ENCODE measurements at regions not wholly inside any gene's neighbourhood (a gene's known extent, or its start where the extent isn't known, plus 50 kb on each side); places are given as distances from the start of the nearest gene placed in this dataset.

DNA sequence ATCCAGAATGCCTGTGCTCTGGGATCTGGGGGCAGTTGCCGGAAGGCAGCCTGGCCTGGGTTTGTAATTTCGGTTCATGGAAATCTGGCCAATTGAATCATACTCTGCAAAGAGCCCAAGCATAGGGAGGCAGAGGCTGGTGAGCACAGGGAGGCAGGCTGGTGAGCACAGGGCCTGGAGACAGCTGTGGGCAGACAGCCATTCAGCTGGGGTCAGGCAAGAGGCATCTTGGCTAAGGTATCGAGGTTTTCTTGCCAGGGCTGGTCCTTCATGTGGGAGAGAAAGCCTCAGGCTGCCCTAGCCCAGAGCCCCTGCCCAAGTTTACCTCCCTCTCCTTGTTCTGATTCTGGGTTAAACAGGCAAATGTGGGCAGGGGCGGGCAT is 63.7 kb upstream of the BAIAP2L1 start:
- no peak for DNase-seq (ENCODE audit: low read depth in 2 of 2)

- DNase-seq (ENCODE audit: low read depth in 2 of 2), result no peak
These were observed 63.1 kb upstream of the BAIAP2L1 start for GRCh38 chr7:98463837-98464557.

- no peak for DNase-seq (ENCODE audit: low read depth in 2 of 2)
These were observed 62.2 kb upstream of the BAIAP2L1 start for GRCh38 chr7:98462911-98463633.

DNA sequence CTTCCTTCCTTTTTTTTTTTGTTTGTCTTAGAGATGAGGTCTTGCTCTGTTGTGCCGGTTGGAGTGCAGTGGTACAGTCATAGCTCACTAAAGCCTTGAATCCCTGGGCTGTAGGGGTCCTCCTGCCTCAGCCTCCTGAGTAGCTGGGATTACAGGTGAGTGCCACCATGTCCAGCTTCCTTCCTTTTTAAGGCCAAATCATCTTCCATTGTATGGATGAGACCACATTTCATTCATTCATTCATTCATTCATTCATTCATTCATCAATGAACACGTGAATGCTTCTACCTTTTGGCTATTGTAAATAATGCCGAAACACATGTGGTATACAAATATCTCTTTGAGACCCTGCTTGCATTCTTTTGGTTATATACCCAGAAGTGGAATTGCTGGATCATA is 60.0 kb upstream of the BAIAP2L1 start:
- no peak for DNase-seq (ENCODE audit: low read depth in 2 of 2)

DNA sequence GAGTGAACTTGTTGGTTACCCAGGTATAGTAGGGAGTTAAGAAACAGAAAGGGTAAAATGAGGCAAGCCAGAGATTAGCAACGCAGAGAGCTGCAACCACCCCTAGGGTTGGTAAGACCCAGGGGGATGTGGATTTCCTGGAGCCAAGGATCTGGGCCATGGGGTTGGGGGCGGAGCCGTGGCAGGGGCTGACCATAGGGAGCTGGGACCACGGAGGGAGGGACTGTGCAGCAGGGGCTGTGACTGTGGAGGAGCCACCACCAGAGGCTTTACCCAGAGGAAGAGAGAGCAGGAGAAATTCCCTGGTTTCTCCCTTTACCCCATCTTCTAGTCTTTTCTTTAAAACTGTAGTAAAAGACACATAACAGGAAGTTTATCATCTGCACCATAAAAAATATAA is 58.6 kb upstream of the BAIAP2L1 start:
- DNase-seq (ENCODE audit: low read depth in 2 of 2), result no peak

DNA sequence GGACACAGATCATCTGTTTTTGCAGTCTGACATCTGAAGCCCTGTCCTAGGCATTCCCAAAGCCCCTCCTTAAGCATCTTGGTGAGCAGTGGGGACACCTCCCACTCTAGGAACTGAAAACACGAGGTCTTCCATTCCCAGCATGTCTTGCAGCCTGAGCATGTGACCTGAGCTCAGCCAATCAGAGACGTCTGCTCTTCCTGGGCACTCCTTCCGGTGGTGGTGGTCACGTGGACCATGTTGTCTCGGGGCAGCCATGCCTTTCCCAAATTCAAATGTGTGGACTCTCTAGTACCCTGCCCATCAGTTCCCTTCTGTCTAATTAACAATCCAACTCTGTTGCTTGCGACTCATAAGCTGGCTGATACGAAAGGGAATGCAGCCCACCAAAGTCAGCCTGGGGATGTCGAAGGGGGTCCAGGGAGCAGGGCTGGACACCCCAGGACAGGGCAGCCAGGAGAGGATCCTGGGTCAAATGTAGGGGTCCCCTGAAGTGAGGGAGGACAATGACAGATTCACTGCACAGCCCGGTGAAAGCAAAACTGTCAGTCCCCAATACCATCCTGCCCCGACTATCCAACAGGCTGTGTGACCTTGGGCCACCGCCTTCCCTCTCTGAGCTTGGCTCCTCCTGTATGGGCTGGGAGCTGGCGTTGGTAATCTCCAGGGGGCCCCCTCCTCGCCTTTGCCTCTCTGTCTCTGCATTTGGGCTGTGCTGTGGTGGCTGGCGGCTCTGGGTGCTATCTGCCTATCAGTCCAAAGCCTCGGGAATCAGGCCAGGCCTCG is 57.4 kb upstream of the BAIAP2L1 start:
- no peak for DNase-seq (ENCODE audit: low read depth in 2 of 2)

DNA sequence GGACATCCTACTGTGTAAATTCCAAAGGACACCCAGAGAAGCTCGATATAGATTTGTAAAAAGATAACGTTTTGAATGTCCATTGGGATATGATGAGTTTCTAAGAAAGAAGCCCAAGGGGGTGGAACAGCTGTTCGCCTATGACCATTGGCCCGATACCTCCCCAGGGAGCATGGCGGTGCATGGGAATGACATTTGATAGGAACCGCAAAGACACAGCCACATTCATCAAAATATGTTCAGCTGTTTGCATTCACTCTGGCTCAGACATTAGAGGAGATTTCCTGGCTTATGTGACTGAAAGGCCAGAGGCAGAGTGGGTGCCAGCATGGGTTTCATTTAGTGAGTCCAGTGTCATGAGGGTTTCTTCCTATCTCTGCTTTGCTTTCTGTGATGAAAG is 56.0 kb upstream of the BAIAP2L1 start:
- no peak for DNase-seq (ENCODE audit: low read depth in 2 of 2)

GRCh38 chr7:98452791-98453190 is 51.9 kb upstream of the BAIAP2L1 start:
- no peak for DNase-seq (ENCODE audit: low read depth in 2 of 2)

All from stimulated activated CD4-positive, alpha-beta T cell treated with anti-CD3 and anti-CD28 coated beads, Interleukin-1b, Interleukin-23, amount 100 ng/mL, for 4 hours (primary cell).